ENCODE measurements at regions not wholly inside any gene's neighbourhood (a gene's known extent, or its start where the extent isn't known, plus 50 kb on each side); places are given as distances from the start of the nearest gene placed in this dataset.

DNA sequence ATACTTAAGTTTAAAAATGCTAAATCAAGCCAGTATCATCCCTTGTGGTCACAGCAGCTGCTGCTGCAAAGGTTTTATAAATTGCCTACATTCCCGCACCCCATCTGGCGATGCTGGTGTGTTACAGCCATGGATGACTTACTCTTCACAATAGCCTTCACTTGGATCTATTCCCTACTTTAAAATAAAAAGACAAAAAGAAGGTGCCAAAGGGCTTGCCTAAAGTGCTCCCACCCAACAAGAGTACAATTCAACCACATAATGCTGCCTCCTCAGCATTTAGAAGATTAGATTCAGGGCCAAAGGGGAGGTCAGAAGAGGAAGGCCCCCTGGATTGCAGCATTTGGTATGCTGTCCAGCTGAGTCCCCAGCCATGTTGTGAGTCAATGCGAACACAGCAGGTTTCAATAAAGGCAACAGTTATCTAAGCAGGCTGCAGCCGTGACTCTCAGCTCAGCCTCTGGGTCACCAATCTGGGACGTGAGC is 176.1 kb downstream of the DAD1 start:
- no peak for DNase-seq

DNA sequence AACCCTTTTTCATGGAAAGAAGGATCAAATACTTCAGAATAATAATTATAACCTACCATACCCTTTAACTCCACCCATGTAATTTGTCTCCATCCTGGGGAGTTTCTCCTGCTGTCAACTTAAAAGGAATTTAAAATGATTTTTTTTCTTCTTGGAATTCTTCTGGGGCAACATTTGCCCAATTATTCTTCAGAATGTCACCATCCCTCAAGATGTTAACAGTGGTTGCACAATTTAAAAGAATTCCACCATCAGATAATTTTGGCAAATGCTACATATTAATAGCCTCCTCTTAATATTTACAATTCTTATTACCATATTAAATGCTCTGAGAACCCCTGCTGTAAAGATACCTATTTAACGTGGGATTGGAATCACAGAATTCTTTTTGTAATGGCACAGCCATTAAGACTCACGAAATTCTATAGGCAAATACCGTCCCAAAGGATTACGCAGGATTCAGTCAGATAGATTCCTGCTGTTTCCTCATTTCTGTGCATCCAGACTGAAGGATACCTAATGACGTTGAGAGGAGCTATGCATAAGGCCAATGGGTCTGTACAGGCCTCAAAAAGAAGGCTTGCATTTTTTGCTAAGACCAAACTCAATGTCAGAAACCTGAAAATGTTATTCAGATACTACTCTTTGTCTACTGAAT is 177.5 kb downstream of the DAD1 start:
- no peak for DNase-seq

DNA sequence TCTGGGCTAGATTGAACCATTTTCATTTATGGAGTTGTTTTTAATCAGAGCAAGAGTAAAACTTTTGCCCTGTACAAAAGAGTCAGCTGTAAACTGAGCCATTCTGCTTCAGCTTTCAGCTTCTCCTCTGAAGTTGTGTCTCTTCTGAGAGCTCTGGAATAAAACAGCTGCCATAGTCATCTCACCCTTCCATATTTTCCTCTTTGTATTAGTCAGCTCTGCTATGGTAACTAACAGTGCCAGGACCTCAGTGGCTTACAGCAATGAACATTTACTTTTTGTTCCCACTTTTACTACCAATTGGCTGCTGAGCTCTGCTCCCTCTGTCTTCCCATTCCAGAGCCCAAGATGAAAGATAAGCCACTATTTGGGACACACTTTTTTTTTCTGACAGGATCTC is 178.5 kb downstream of the DAD1 start:
- DNase-seq, result no peak

DNA sequence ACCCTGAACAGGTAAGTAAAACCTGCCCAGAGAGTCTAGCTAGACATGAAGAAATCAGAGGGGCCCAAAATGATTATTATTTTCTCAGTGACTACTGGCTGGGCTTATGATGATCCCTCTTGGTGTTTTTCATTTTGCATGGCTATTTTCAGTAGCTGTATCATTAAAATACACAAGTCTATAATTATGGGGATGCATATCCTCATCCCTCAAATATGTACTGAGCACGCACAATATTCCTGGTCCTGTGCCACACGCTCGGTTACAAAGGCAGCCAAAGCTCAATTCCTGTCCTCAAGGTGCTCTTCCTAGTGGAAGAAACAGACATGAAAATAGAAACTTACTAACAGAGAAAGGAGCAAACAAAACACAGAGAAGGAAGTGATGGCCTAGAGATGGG is 180.0 kb downstream of the DAD1 start:
- no peak for DNase-seq

DNA sequence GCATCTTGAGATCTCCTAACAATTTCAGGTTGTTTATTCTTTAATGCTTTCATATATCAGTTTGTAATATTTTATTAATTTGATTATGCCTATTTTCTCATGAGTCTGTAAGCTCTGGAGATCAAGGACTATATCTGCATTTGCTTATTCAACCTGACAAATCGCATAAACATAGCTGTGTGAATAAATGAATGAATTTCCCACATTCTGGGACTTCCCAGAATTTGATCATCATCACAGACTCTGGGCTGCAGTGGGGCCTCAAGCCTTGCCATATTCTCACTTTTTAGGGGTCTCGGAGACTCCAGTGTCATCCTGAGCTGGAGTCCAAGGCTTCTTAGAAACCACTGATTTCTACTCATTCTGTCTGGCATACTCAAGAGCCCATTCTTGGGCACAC is 180.5 kb downstream of the DAD1 start:
- DNase-seq, result no peak

DNA sequence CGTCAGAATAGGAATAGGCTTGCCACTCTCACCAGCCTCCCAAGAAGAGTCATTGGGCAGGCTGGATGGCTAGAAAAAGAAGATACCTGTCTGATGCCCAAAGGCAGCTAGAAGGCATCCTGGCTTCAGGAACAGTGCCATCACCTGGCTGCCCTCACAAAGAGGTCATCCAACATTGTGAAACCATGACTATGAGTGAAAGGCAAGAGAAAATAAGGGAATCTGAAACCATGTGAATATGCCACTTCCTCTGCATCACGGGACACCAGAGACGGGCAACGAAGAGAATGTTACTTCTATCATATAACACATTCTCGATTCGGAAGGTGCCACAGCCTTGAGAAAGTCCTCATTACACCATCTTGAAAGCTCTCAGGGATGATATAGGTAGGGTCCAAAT is 182.0 kb downstream of the DAD1 start:
- DNase-seq, result no peak

DNA sequence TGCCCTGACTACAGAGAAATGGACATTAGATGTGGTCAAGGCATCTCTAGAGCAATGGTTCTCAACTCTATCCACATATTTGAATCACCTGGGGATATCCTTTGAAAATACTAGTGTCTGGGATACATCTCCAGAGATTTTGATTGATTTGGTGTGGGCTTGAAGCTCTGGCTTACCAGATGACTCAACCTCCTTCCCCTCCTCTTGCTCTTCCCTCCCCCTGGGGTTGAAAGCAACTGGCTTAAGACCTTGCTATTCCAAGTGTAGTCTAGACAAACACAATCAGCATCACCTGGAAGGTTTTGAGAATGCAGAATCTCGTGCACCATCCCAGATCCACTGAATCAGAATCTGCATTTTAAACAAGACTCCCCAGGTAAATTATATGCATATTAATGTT is 183.8 kb downstream of the DAD1 start:
- DNase-seq, result no peak

DNA sequence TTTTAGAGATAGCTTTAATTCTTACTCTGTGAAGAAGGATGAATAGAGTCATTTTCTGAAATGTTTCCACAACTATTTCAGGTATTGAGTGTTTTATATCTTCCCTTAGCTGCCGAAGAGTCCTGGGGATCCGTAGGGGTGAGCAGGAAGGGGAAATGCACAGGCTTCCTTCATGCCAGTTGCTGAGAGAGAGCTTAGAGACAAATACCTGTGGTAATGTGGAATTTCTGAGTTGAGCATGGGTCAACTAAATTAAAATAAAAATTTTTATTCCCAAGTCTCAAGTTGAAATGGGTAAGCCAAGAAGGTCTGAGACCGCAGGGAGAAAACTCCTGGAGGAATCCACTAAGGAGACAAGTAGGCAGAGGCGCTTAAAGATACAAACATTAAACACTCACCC is 185.7 kb downstream of the DAD1 start:
- no peak for DNase-seq

DNA sequence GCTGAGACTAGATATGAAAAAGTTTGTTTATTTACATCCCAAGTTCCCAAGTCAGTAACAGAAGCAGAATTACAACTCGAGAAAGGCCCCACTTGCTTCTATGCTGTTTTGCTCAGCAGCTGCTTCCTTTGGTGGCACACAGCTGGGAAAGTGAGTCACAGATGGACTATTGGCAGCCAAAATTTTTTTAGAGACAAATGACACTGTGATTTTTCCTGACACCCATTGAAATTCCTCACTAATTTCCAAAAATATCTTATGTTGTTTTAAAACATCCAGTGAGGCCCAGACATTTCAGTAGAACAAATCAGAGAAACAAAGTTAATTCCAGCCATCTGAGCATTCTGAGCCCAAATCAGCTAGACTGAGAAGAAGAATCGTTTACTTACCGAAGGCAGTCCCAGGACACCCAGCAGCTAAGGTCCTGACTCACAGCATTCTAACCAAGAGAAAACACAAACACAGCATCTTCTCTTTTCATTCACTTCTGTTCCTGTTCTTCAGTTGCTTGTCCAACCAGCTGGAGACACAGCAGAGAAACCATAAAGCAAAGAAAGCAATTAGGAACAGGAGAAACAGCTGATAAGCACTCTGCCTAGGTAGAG is 188.3 kb downstream of the DAD1 start:
- no peak for DNase-seq

DNA sequence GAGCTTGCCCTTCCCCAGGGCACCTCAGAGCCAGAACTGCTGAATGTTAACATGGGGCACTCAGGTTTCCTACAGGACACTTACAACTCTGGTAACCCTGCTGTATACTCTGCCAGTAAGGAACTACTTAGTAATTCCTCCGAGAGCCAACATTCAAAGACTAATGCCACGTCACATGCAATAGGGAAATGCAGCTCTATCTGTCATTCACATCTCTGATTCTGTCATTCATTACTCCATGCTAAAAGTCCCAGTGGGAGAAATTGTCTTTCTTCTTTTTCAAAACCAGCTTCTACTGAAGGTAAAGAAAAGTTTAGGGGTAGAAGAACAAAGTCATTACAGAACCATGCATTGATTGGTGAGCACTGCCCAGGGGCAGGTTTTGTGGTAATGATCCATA is 189.2 kb downstream of the DAD1 start:
- no peak for DNase-seq

DNA sequence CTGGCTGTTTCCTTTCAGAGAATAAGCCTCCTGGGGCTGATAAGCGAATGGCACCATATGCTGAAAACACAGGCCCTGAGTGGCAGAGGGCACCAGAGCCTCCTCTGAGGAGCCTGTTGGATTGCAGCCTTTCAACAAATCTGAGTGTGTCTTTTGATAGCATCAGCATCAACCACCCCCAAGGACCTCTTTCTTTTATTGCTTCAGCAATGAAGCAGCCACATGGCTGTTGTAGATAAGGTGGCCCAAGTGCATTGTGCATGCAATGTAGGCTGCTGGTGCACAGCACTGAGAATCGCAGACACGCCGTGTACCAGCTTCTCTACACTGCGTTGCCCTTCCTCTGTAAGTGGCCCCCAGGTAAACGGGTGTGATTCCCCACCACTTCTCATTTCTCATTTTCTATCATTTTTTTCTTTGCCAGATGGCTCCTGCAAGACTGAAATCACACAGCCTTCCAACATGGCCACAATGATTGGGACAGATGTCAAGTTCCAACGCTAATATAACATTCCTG is 191.7 kb downstream of the DAD1 start:
- DNase-seq, result no peak

DNA sequence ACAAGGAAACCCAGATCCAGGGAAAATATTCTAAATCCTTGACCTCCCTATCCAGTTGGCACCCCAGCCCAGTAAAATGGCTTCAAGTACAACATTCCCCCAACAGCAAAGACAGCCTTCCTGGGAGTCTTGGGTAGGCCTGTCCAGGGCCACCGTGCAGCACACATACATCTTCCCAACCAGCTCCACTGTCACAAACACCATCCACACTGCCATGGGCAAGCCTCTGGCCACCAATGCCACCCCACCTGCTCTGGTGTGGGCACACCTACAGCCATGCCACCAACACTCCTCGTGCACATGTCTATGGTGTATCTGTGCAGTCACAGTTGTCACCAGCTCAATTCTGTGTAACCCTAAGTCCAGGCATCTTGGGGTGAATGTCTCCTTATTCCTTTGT is 193.2 kb downstream of the DAD1 start:
- no peak for DNase-seq

DNA sequence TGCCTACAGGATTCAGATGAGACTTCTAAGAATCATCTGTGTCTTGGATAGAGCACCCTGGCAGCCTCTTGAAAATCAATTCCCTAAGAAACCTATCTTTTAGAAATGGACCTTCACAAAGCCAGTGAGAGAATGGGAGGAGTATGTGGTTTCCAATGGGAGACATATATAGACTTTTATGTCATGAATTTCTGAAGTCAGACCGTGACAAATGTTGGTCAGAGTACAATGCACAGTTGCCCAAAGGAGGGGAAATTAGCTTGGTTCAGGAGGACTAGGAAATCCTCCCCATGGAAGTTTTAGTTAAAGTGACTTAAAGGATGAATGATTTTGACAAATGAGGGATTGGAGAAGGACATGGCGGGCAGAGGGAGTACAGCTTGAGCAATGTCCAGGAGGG is 194.4 kb downstream of the DAD1 start:
- no peak for DNase-seq

DNA sequence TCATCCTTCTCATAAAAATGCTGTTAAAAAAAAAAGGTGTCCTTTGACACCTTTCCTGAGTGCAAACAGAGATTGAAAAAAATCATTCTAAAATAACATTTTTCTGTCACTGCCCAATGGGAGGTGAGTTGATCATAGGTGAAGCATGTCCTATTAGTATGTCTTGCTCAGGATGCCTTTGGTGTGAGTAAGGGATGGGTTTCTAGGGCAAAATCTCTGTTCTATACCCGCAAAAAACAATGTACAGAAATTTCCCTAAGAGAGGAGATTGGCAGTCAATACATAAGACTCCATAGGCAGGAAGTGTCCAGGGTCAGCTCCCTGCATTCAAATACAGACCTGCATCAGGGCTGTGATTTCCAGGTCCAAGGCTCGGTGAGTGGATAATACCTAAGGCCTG is 195.2 kb downstream of the DAD1 start:
- no peak for DNase-seq

DNA sequence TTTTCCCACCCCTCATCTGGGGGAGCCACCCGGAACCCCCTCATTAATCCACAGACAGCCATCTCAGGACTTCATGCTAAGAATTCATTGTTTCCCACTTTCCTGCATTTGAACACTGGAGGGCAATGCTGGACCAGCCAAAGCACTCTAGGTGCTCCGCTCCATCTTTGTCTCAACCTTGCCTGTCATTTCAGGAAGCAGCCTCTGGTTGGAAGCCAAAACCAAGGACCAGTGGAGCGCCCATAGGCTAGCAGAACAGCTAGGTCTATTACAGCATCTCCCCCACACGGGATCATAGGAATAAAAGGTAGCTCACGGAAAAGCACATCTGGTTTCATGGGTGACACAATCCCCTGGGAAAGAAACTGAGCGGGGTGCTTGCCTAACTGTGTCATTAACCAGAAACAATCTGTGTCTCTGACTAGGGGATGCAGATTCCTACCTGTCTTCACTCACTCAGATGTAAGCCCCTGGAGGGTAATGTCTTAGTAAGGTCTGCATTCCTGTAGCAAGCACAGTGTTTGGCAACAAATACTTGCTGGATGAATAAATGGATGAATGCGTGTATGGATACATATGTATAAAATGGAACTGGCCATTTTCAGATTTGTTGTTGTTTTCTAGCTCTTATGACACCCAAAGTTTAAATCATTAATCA is 197.0 kb downstream of the DAD1 start:
- DNase-seq, result no peak

DNA sequence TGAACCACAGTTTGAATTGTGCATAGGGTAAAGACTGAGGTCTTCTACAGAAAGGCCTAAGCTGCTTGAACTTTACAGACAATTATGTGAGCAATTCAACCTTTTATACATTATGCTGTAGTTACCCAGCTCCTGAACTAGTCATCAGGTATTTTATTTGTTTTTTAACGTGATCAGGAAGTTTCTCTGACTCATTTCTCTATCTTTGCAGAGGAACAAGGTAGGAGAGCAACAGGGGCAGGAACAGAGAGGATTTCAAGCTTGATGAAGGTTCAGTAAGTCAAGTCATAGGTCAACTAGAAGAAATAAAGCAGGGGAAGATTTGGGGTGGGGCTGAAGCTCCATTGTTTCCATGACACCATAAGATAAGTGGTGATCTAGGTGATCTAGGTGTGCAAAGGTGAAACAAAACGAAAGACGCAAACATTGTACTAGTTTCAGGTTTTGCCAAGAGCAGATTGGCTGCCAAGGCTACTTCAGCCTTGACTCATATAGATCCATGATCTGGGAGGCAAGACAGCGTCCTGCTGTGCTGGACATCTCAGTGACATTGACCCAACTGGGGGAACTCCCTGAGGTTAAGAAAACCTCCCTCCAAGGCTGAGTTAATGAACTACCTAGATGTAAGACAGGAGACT is 198.1 kb downstream of the DAD1 start:
- DNase-seq, result no peak

DNA sequence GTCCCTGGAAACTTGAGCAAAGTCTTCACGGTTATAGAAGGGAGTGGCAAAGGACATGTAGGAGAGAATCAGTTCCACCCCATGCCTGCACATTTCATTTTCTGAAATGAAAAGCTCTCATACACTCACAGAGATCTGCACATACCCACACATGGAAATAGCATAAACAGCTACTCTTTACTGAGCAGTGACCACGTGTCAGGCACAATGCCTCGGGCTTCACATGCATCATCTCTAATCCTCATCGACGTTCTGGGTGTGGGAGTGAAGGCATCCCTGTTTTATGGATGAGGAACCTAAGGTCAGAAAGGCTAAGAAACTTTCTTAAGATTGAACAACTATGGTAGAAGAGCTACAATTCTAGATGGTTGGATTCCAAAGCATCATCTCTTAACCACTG is 198.8 kb downstream of the DAD1 start:
- no peak for DNase-seq

DNA sequence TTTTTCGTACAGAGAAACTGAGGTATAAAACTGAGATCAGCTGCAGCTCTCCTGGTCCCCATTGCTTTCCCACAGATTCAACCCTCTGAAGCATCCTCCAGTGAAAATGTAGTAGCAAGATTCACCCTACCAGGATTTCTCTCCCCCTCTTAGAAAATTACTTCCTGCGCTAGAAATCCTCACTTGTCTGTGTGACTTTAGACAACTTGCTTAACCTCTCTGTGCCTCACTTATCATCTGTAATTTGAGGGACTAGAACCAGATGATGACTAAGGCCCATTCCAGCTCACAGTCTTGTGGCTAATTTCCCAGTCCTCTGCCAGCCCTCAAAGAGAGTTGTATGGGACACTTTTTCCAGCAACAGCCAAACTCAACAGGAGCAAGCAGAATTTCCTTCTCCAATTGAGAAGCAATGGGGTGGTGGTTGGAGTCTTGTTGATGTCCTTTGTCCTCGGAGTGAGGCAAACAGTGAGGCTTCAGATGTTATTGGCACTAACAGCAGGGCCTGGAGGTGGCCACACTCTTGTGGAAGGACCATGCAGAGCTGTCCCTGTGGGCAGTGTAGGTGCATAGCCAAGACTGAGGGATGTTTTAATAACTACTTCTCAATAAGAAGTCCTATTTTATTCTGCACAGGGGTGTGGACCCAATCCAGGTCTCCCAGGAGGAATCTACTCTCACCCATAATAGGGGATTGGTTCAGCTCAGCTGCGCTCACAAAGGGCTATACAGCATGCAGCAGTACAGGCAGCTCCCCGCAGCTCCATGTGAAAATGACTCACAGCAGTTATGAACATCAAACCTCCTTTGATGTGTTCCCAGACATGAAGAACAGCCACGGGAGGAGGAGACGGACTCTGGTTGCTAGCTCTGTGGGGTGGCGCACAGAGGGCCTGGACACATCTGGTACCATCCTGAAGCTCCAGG is 200.1 kb downstream of the DAD1 start:
- no peak for DNase-seq

DNA sequence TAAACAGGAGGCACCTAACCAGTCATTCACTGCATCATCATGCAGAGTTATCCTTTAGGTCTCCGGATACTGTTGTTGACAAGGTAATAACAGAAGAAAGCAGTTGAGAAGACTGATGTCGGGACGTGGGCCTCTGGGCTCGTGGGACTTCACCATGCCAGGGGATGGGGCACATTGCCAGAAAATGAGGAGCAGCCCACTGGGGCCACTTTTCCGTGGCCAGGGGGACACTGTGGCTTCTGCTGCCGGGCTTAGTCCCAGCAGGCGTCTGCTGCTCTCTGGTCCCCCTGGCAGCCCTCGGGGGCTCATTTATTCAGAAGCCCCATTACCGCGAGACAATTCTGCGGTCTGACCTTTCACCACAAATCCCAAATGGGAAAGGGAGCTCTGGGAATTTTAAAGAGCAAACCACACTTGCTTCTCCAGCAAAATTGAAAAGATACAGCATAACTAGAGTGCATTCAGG is 201.2 kb downstream of the DAD1 start:
- no peak for DNase-seq

DNA sequence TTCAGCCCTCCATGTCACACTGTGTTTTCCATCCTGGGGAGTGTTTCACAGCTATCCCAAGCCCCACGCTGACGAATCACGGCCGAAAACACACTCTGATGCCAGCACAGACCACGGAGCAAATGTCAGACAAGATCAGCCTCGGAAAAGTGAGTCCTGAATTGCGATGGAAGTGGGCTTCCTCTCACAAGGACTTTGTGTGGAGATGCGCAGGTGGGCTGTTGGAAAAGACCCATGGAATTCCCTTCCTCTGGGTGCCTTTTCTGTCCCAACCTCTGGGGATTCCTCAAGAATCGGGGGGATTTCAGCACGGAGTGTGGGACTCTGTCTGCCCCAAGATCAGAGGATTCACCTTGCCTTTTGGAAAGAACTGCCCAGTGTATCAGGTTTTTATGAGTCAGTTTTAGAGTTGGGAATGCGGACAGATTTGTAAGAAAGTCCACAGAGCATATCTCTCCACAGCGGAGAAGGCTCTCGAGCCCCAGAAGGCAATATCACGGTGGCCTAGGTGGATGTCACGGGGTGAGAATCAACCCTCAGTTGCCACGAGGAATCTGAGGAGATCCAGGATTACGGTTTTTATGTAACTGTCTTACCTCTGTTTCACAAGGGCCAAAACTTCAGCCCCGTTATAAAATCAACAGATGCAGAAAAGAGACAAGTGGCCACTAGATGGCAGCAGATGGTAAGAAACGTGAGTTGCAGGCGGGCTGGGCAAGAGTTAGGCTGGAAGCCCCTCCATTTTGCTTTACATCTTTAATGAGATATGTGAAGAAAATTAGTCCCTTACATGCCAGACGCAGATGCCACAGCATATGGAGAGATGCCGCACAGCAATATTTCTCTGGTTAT is 201.9 kb downstream of the DAD1 start:
- DNase-seq, result no peak

DNA sequence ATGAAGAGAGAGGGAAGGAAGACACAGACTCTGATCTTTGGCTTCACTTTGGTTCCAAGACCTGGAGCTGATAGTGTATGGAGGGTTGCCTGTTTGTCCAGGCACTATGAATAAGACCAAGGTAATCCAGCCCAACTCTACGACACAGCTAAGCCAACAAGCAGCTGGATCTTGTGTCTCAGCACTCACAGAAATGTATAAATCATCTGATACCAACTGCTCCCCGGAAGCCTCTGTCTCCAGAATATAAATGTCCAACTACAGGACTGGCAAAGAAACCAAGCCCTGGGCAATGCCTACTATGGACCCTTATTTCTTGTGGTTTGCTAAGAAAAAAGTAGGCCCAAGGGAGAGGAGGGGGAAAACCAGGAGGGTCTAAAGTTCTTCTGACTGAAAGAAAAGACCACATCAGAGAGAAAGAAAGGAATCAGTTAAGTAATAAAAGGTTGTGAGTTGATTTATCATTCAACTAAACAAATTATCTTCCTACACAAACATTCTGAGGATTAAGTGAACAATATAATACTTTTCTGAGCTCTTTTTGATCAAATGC is 204.0 kb downstream of the DAD1 start:
- no peak for DNase-seq

Measured in activated gamma-delta T cell (primary cell).